CD4-positive, alpha-beta T cell (primary cell): ENCODE measurements at regions not wholly inside any gene's neighbourhood (a gene's known extent, or its start where the extent isn't known, plus 50 kb on each side); places are given as distances from the start of the nearest gene placed in this dataset.
"Not testable (repeated sequence)": the region's sequence is repeated elsewhere in the genome, so short reads cannot be mapped to it uniquely, and the experiment has no call there.

Source experiments
- ATAC-seq: fragments of 200-7000 bp; cut with Tn5 transposase; one replicate; pipeline ENCODE4 v1.10.0; 2022; ENCODE audit warnings: mild to moderate bottlenecking; ENCODE audit not compliant: poor library complexity
- CTCF ChIA-PET: fragments of 350-600 bp; sonication (Branson Sonifier 250); formaldehyde crosslinking; loops from one replicate; lab custom pipeline; 2021; ENCODE audit warnings: antibody characterized with exemption, inconsistent platforms; lab: Charles Lee
- POLR2A ChIA-PET: fragments of 350-600 bp; sonication (Branson Sonifier 250); formaldehyde crosslinking; loops from one replicate; lab custom pipeline; 2021; ENCODE audit warnings: antibody characterized with exemption, inconsistent platforms; lab: Charles Lee
- DNase-seq, 14 experiments: peaks; one replicate each; pipeline ENCODE4 v3.0.0-alpha.2; 2013 to 2020; ENCODE audit warnings: mixed read lengths in 2 of 14
- H3K27ac ChIP-seq, 2 donors: one replicate each; pipeline versions ENCODE4 v1.5.1 to v1.7.0; 2013; ENCODE audit warnings: low read length in 2 of 2, low read depth in 1 of 2, mild to moderate bottlenecking in 1 of 2
- H3K27me3 ChIP-seq, 2 experiments: 1 replicate in 1 of 2; 2 replicates in 1 of 2; pipeline versions ENCODE4 v1.6.1 to v1.7.0; 2013; ENCODE audit warnings: low read length in 2 of 2, control low read depth in 1 of 2, mild to moderate bottlenecking in 1 of 2, moderate library complexity in 1 of 2; ENCODE audit not compliant: insufficient read depth in 2 of 2, control insufficient read depth in 1 of 2
- H3K36me3 ChIP-seq: one replicate; pipeline ENCODE4 v1.6.1; 2013; ENCODE audit warnings: low read length, control low read depth; ENCODE audit not compliant: insufficient read depth
- H3K4me1 ChIP-seq: one replicate; pipeline ENCODE4 v1.6.1; 2013; ENCODE audit warnings: low read length, control low read depth; ENCODE audit not compliant: insufficient read depth
- H3K4me3 ChIP-seq: one replicate; pipeline ENCODE4 v1.5.1; 2013; ENCODE audit warnings: mild to moderate bottlenecking, low read length, moderate library complexity
- H3K9me3 ChIP-seq, 2 experiments: 1 replicate in 1 of 2; 2 replicates in 1 of 2; pipeline versions ENCODE4 v1.6.1 to v1.7.0; 2013; ENCODE audit warnings: low read length in 2 of 2, mild to moderate bottlenecking in 2 of 2, control low read depth in 1 of 2, moderate library complexity in 1 of 2; ENCODE audit not compliant: control insufficient read depth in 1 of 2, insufficient read depth in 1 of 2
- H3K27ac Mint-ChIP-seq: one replicate; pipeline ENCODE4 v1.8.0; 2020; ENCODE audit warnings: mixed read lengths
- H3K27me3 Mint-ChIP-seq: one replicate; pipeline ENCODE4 v1.8.0; 2021; ENCODE audit warnings: mixed read lengths
- H3K36me3 Mint-ChIP-seq: one replicate; pipeline ENCODE4 v1.8.0; 2021; ENCODE audit warnings: low read depth, mixed read lengths
- H3K4me1 Mint-ChIP-seq: one replicate; pipeline ENCODE4 v1.8.0; 2021; ENCODE audit warnings: low read depth, mixed read lengths
- H3K4me3 Mint-ChIP-seq: one replicate; pipeline ENCODE4 v1.8.0; 2020; ENCODE audit warnings: mild to moderate bottlenecking, mixed read lengths
- H3K9me3 Mint-ChIP-seq: one replicate; pipeline ENCODE4 v1.8.0; 2020; ENCODE audit warnings: mixed read lengths
- intact Hi-C, 2 experiments: fragments of 100-400 bp; cut with DNase I in 1 of 2; cut with micrococcal nuclease in 1 of 2; formaldehyde crosslinking; loops; one replicate each; pipeline versions ENCODE4 v1.15.1 to v1.9.0; 2023 to 2025; cut with DNase I, micrococcal nuclease
- TF ChIP-seq, protein P1 (sequence below): fragments of 200-600 bp; IDR thresholded peaks from one replicate; pipeline ENCODE4 v1.8.0; 2022; ENCODE audit warnings: antibody characterized with exemption, mild to moderate bottlenecking

- no peaks in the 10 kb centered on the region for H3K36me3 Mint-ChIP-seq
- no peaks in the 10 kb centered on the region for H3K36me3 ChIP-seq
- H3K4me1 Mint-ChIP-seq = no peaks in the 10 kb centered on the region
- intact Hi-C loops = no loop called here
- no peak overlapping the region for H3K4me3 Mint-ChIP-seq
- peaks cover 25 to 26% of the 10 kb centered on the region in 2 experiments for H3K9me3 ChIP-seq
- H3K27ac Mint-ChIP-seq = no peak overlapping the region
- H3K27me3 Mint-ChIP-seq = no peaks in the 10 kb centered on the region
- ATAC-seq = no peak
- no peak overlapping the region for H3K4me3 ChIP-seq
- peaks cover 23% of the 10 kb centered on the region for H3K9me3 Mint-ChIP-seq
- DNase-seq = no peak
- TF ChIP-seq, protein P1, sequence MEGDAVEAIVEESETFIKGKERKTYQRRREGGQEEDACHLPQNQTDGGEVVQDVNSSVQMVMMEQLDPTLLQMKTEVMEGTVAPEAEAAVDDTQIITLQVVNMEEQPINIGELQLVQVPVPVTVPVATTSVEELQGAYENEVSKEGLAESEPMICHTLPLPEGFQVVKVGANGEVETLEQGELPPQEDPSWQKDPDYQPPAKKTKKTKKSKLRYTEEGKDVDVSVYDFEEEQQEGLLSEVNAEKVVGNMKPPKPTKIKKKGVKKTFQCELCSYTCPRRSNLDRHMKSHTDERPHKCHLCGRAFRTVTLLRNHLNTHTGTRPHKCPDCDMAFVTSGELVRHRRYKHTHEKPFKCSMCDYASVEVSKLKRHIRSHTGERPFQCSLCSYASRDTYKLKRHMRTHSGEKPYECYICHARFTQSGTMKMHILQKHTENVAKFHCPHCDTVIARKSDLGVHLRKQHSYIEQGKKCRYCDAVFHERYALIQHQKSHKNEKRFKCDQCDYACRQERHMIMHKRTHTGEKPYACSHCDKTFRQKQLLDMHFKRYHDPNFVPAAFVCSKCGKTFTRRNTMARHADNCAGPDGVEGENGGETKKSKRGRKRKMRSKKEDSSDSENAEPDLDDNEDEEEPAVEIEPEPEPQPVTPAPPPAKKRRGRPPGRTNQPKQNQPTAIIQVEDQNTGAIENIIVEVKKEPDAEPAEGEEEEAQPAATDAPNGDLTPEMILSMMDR = no peak
- CTCF ChIA-PET = no interaction called here
- H3K4me1 ChIP-seq = no peaks in the 10 kb centered on the region
- POLR2A ChIA-PET = no interaction called here
- no peaks in the 10 kb centered on the region for H3K27me3 ChIP-seq
- H3K27ac ChIP-seq = no peak overlapping the region
Observed at GRCh38 chr5:123940416-123940815, 428.4 kb downstream of the CSNK1G3 start.

DNA sequence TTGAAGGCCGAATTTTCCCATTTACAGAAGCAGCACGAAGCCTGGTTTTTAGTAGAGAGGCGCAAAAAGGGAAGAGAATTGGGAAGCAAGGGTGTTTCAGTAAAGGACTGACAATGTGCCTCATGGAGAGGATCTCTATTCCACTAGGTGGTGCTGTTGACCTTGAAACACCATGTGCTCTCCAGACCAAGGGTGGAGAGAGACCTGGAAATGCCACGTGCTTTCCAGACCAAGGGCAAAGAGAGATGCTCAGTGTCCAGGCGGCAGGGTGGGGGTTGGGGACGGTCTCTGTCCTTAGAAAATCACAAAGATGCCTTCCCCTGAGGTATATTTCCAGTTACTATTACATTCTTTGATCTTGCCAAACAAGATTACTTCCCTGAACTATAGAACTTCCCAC, 425.3 kb downstream of the CSNK1G3 start:
- Histone ChIP-seq H3K9me3 (peaks cover 21 to 25% of the 10 kb centered on the region in 2 experiments), H3K4me1 (no peaks in the 10 kb centered on the region), H3K36me3 (no peaks in the 10 kb centered on the region), H3K27ac (no peak overlapping the region), H3K27me3 (no peaks in the 10 kb centered on the region), H3K4me3 (no peak overlapping the region)
- CTCF ChIA-PET = no interaction called here
- peaks cover 18% of the 10 kb centered on the region for H3K9me3 Mint-ChIP-seq
- POLR2A ChIA-PET = no interaction called here
- no peak for ATAC-seq
- no peak overlapping the region for H3K4me3 Mint-ChIP-seq
- intact Hi-C loops = no loop called here
- H3K36me3 Mint-ChIP-seq = no peaks in the 10 kb centered on the region
- no peaks in the 10 kb centered on the region for H3K4me1 Mint-ChIP-seq
- TF ChIP-seq, protein P1 = no peak
- DNase-seq = peak in 2 of 14 experiments; percentile 2 to 4
- H3K27ac Mint-ChIP-seq = no peak overlapping the region
- no peaks in the 10 kb centered on the region for H3K27me3 Mint-ChIP-seq

GRCh38 chr5:123936548-123936947, 424.6 kb downstream of the CSNK1G3 start:
- no peak overlapping the region for H3K4me3 Mint-ChIP-seq
- intact Hi-C loops = no loop called here
- CTCF ChIA-PET = no interaction called here
- TF ChIP-seq, protein P1 = no peak
- H3K4me1 ChIP-seq = no peaks in the 10 kb centered on the region
- H3K27ac Mint-ChIP-seq = no peak overlapping the region
- no peaks in the 10 kb centered on the region for H3K27me3 Mint-ChIP-seq
- DNase-seq = no peak
- ATAC-seq = no peak
- no peak overlapping the region for H3K27ac ChIP-seq
- no peaks in the 10 kb centered on the region for H3K27me3 ChIP-seq
- H3K36me3 Mint-ChIP-seq = no peaks in the 10 kb centered on the region
- peaks cover 18% of the 10 kb centered on the region for H3K9me3 Mint-ChIP-seq
- POLR2A ChIA-PET = no interaction called here
- H3K4me1 Mint-ChIP-seq = no peaks in the 10 kb centered on the region
- peaks cover 17 to 25% of the 10 kb centered on the region in 2 experiments for H3K9me3 ChIP-seq
- no peak overlapping the region for H3K4me3 ChIP-seq
- H3K36me3 ChIP-seq = no peaks in the 10 kb centered on the region

GRCh38 chr5:123933812-123934211, 421.8 kb downstream of the CSNK1G3 start:
- intact Hi-C loops, H3K4me1 ChIP-seq, H3K27ac Mint-ChIP-seq, H3K27ac ChIP-seq, H3K36me3 Mint-ChIP-seq, H3K4me3 ChIP-seq, ATAC-seq, DNase-seq, H3K27me3 Mint-ChIP-seq, CTCF ChIA-PET, POLR2A ChIA-PET, H3K4me1 Mint-ChIP-seq, H3K36me3 ChIP-seq, H3K4me3 Mint-ChIP-seq, H3K27me3 ChIP-seq: not testable (repeated sequence)
- H3K9me3 ChIP-seq = peaks cover 12 to 25% of the 10 kb centered on the region in 2 experiments
- H3K9me3 Mint-ChIP-seq = peaks cover 12% of the 10 kb centered on the region
